DND-41 (cell line): ENCODE measurements at regions not wholly inside any gene's neighbourhood (a gene's known extent, or its start where the extent isn't known, plus 50 kb on each side); places are given as distances from the start of the nearest gene placed in this dataset.

Source experiments
- EZH2 ChIP-seq: IDR thresholded peaks from 3 replicates; pipeline ENCODE4 v1.6.1; 2012; ENCODE audit warnings: borderline replicate concordance, low read depth, mild to moderate bottlenecking, moderate library complexity, low read length, inconsistent platforms; ENCODE audit not compliant: severe bottlenecking
- TF ChIP-seq, protein P1 (sequence below): IDR thresholded peaks from 2 replicates; pipeline ENCODE4 v1.5.1; 2012; ENCODE audit warnings: borderline replicate concordance, low read length, moderate library complexity, mild to moderate bottlenecking; ENCODE audit not compliant: poor library complexity, severe bottlenecking; ENCODE audit errors: extremely low read depth

DNA sequence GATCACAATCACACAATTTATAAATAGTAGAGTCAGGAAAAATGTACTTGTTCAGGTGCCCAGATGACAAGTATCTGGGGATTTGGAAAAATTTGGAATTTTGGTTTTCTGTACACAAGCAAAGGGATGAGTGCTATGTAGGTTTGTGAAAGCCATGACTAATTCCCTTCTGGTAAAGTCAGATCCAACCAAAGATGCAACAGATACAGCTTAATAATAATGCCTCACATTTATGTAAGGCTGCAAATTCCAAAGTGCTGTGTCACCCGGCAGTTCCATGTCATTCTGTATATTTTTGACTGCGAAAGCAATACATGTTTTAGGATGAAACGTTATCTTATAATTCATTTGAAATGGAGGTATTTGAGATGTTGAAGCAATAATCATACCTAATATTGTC is 102.7 kb upstream of the AGBL1 start:
- TF ChIP-seq, protein P1, sequence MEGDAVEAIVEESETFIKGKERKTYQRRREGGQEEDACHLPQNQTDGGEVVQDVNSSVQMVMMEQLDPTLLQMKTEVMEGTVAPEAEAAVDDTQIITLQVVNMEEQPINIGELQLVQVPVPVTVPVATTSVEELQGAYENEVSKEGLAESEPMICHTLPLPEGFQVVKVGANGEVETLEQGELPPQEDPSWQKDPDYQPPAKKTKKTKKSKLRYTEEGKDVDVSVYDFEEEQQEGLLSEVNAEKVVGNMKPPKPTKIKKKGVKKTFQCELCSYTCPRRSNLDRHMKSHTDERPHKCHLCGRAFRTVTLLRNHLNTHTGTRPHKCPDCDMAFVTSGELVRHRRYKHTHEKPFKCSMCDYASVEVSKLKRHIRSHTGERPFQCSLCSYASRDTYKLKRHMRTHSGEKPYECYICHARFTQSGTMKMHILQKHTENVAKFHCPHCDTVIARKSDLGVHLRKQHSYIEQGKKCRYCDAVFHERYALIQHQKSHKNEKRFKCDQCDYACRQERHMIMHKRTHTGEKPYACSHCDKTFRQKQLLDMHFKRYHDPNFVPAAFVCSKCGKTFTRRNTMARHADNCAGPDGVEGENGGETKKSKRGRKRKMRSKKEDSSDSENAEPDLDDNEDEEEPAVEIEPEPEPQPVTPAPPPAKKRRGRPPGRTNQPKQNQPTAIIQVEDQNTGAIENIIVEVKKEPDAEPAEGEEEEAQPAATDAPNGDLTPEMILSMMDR, result no peak
- TF ChIP-seq EZH2, result no peak
